ENCODE measurements at regions not wholly inside any gene's neighbourhood (a gene's known extent, or its start where the extent isn't known, plus 50 kb on each side); places are given as distances from the start of the nearest gene placed in this dataset.
"Not testable (repeated sequence)": the region's sequence is repeated elsewhere in the genome, so short reads cannot be mapped to it uniquely, and the experiment has no call there.

- intact Hi-C loops (cut with micrococcal nuclease): no loop called here
Measured at GRCh38 chr20:48364055-48364454, 463.7 kb downstream of the PREX1 start.

- intact Hi-C loops (cut with micrococcal nuclease): no loop called here
Measured at GRCh38 chr20:48360342-48360975, 467.3 kb downstream of the PREX1 start.

- intact Hi-C loops (cut with micrococcal nuclease): no loop called here
Measured at GRCh38 chr20:48359692-48360341, 468.0 kb downstream of the PREX1 start.

DNA sequence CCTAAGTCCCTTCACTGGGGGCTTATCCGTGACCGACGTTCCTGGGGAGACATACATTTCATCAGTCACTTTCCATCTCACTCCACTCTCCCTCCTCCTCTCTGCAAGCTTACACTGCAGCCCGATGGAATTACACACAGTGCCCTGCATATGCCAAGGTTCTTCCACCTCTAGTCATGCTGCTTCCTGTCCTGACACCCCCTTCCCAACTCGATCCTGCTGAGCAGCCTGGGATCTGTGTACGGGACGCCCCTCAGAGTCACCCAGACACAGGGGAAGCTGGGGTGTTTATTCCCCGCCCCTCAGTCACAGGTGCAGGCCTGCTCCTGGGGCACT lies 468.8 kb downstream of the PREX1 start:
- intact Hi-C loops (cut with micrococcal nuclease): not testable (repeated sequence)

DNA sequence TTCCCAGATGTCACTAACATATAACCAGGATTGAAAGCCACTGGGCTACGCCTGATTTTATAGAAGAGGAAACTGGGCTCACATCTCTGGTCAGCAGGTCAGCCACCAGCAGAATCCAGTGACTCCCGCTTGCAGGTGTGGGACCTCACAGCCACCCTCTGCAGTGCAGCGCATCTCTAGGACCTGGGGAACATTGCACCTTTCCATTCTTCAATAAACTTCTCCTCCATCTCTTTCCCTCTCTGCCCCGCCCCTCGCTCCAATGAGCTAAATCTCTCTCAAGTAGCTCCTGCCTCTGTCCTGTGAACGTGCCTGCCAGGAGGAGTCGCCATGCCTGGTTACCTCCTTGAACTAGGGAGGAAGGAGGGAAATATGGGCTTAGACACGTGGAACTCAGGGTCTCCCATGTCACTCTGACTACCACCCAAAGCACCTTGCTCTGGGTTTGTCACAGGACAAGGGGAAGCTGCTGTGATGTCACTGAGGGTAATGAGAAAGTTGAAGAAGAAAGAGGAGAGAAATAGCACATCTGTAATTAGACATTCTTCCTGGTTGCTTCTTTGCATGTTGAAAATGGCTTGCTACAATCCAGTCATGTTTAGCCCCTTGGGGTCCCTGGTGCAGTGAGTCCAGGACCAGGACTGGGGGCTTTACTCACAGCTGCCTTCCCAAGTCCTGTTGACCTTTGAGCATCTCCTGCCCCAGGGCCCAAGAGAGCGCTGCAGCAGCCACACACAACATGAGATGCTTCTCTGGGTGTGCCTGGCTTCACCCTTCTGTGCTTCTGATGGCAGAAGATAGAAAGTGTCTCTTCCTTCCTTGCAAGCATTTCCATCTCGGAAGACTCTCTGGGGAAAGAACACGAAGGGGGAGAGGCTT lies 469.4 kb downstream of the PREX1 start:
- intact Hi-C loops (cut with micrococcal nuclease): no loop called here

- intact Hi-C loops (cut with micrococcal nuclease): no loop called here
Measured at GRCh38 chr20:48357714-48358113, 470.1 kb downstream of the PREX1 start.

GRCh38 chr20:48354903-48355302 lies 472.9 kb downstream of the PREX1 start:
- intact Hi-C loops (cut with micrococcal nuclease): no loop called here

DNA sequence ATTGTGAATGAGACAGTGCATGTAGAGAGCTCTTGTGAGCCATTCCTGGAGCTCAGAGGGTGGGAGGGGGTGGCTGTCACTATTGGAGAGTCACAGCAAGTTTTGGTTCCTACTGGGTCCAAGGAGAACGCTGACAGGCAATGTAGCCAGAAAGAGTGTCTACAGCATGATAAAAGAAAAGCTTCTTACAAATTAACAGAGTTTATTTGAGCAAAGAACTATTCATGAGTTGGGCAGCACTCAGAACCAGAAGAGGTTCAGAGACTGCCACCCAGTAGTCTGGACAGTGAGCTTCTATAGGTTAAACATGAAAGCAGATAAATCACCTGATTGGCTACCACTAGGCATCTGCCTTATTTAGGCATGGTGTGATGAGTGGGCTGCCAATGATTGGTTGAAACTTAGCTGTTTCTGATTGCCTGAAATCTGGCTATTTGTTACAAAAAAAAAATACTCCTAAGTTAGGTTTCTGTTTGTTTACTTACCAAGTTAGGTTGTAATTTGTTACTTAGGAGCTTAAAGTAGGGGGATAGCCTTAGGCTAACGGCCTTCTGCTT lies 473.4 kb downstream of the PREX1 start:
- intact Hi-C loops (cut with micrococcal nuclease): no loop called here

GRCh38 chr20:48352628-48353027 lies 475.2 kb downstream of the PREX1 start:
- intact Hi-C loops (cut with micrococcal nuclease): no loop called here

GRCh38 chr20:48352042-48352441 lies 475.8 kb downstream of the PREX1 start:
- intact Hi-C loops (cut with micrococcal nuclease): no loop called here

DNA sequence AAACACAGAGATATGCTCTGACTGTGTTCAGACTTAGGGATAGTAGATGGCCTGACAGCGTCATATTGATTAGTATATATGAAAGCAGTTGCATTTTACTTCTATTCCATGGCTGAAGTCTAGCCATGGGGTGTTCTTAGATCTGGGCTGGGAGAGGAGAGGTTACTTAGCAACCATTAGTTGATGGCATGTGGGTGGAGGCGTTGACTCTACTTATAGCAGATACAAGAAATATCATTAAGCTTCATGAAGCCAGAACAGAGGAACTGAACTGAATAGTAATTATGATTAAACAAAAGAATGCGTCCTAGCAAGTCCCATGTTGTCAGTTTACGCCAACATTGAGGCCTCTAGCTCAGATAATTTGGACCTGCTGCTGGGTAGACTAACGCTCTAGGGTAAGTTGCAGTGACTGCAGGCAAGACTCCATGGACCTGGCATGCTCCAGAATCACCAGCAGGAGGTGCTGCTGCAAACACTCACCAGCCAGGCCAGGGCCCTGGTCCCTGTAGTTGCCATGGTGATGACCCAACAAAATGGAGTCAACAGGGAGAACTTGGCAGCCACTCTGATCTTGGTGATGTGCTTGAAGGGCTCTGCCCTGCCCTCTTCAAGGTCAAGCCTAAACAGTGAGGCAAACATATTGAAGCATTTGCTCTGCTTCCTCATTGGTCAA lies 477.3 kb downstream of the PREX1 start:
- intact Hi-C loops (cut with micrococcal nuclease): no loop called here

DNA sequence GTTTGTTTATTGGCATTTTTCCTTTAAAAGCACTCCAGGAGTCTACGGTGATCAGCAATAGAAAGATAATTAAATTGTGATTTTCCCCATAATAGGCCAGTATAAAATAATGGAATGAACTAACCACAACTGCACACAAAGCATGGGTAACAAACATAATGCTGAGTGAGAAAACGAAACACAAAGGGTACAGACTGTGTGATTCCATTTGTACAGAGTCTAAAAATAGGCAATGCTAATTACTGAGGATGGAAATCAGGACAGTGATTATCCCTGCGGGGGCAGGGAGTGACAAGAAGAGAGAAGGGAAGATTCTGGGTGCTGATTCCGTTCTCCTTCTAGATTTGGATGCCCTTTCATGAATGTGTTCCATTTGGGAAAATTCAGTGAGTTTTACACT lies 478.1 kb downstream of the PREX1 start:
- intact Hi-C loops (cut with micrococcal nuclease): no loop called here

DNA sequence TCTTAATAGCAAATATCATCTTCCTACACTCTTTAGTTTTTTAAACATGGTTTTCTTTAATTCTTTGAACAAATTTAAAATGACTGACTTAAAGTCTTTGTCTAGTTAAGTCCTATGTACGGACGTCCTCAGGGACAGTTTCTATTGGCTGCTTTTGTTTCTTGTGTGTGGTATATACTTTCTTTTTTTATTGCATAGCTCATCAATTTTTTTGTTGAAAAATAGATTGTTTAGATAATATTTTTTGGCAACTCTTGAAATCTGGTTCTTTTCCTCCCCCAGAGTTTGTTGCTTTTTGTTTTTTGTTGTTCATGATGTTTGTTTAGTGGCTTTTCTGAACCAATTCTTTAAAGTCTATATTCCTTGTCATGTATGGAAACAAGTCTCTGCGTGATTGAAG lies 479.8 kb downstream of the PREX1 start:
- intact Hi-C loops (cut with micrococcal nuclease): no loop called here

DNA sequence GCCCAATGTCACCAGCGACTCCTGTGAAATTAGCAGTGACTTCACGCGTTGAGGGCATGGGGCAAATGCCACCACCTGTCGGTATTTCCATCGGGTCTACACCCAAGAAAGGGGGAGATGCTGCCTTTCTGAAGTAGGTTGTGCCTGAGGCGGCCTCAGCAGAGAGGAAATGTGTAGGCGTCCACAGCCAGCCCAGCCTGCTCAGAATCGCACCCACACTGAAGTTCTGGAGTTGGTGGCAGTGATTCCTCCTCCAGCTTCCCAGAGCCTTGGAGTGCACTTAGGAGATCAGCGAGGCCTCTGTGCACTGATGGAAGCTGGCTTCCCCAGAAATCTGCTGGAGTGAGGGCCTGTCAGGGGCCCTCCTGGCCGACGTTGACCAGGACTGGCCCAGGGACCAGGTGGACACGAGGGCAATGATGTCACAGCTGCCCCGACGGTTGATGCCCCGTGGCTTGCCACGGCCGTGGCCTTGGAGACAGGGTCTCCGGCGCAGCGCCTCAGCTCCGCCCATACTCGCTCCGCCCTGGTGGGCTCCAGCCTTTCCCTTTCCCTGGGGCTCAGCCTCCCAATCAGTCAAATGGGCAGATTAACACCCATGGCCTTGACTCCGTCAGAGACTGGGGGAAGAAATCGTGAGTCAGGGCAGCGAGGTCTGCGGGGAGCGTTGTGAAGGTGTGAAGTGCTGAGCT lies 484.8 kb downstream of the PREX1 start:
- intact Hi-C loops (cut with micrococcal nuclease): no loop called here

DNA sequence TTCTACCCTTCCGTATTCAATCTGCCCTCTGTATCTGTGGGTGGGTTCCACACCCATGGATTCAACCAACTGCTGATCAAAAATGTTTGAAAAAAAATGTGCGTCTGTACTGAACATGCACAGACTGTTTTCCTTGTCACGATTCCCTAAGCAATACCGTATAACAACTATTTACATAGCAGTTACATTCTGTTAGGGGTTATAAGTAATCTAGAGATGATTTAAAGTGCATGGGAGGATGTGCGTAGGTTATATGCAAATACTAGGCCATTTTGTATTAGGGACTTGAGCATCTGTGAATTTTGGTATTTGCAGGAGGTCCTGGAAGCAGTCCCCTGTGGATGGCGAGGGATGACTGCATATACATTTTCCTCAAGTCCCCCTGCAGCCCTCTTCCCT lies 486.9 kb downstream of the PREX1 start:
- intact Hi-C loops (cut with micrococcal nuclease): no loop called here

GRCh38 chr20:48339986-48340882 lies 487.6 kb downstream of the PREX1 start:
- intact Hi-C loops (cut with micrococcal nuclease): no loop called here

GRCh38 chr20:48339190-48339985 lies 488.4 kb downstream of the PREX1 start:
- intact Hi-C loops (cut with micrococcal nuclease): no loop called here

- intact Hi-C loops (cut with micrococcal nuclease): no loop called here
Measured at GRCh38 chr20:48338717-48339116, 489.1 kb downstream of the PREX1 start.

DNA sequence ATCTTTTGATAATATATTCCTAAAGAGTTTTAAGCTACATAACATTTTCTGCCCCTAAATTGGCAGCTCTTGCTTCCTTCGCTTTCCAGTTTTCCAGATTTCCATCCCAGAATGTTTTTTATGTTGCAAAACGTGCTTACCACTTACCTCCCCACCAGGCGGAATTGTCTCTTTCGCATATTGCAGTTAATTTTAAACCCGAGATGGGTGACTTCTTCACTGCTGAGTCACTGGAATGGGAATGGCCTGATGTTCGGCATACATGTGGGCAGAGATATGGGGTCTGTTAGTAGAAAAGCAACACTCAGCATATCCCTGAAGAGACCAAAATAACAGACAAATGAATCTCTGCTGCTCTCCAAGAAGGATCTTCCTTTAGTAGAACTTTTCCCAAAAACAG lies 491.2 kb downstream of the PREX1 start:
- intact Hi-C loops (cut with micrococcal nuclease): no loop called here

Data from T-helper 1 cell treated with Interleukin-12 subunit alpha and Interleukin-12 subunit beta and Interleukin-4 antibody, amounts not matched to agents 30 ng/mL and 1 ng/mL, for 36 hours (primary cell).